B cell (primary cell): ENCODE measurements at regions not wholly inside any gene's neighbourhood (a gene's known extent, or its start where the extent isn't known, plus 50 kb on each side); places are given as distances from the start of the nearest gene placed in this dataset.

Experiments used
- ATAC-seq: fragments of 200-7000 bp; cut with Tn5 transposase; one replicate; pipeline ENCODE4 v1.10.0; 2021; ENCODE audit warnings: low read depth, mild to moderate bottlenecking, moderate number of reproducible peaks, moderate library complexity
- CTCF ChIA-PET: fragments of 350-600 bp; sonication (Branson Sonifier 250); formaldehyde crosslinking; loops from one replicate; lab custom pipeline; 2021; ENCODE audit warnings: antibody characterized with exemption, inconsistent platforms; lab: Charles Lee
- POLR2A ChIA-PET: fragments of 350-600 bp; sonication (Branson Sonifier 250); formaldehyde crosslinking; loops from one replicate; lab custom pipeline; 2021; ENCODE audit warnings: antibody characterized with exemption; lab: Charles Lee
- DNase-seq: peaks from one replicate; pipeline ENCODE4 v3.0.0; 2013
- H2AFZ ChIP-seq: 2 replicates; pipeline ENCODE4 v1.6.1; 2012; ENCODE audit warnings: mild to moderate bottlenecking, low read depth, low read length; ENCODE audit not compliant: insufficient read depth, poor library complexity, severe bottlenecking
- H3K27ac ChIP-seq, 2 donors: 1 replicate in 1 of 2; 2 replicates in 1 of 2; pipeline ENCODE4 v1.5.1; 2012 to 2013; ENCODE audit warnings: low read length in 2 of 2, mild to moderate bottlenecking in 2 of 2, moderate library complexity in 1 of 2
- H3K27me3 ChIP-seq, 4 experiments: fragments of 200-600 bp in 1 of 4; sonication (generic) in 1 of 4; replicated peaks in 1 of 4; 1 replicate in 2 of 4; 2 replicates in 2 of 4; pipeline versions ENCODE4 v1.6.1 to v1.7.0; 2013 to 2016; ENCODE audit warnings: low read length in 3 of 4, mild to moderate bottlenecking in 2 of 4, mixed read lengths in 1 of 4, moderate library complexity in 1 of 4; ENCODE audit not compliant: insufficient read depth in 4 of 4, control insufficient read depth in 3 of 4; ENCODE audit errors: control extremely low read depth in 1 of 4
- H3K36me3 ChIP-seq, 2 experiments: replicated peaks in 1 of 2; 1 replicate in 1 of 2; 2 replicates in 1 of 2; pipeline versions ENCODE4 v1.6.1 to v1.7.1; 2013; ENCODE audit warnings: low read length in 1 of 2; ENCODE audit not compliant: insufficient read depth in 2 of 2, control insufficient read depth in 1 of 2; ENCODE audit errors: control extremely low read depth in 1 of 2, extremely low read depth in 1 of 2
- H3K4me1 ChIP-seq, 2 donors: fragments of 200-600 bp in 1 of 2; sonication (generic) in 1 of 2; 1 replicate in 1 of 2; 2 replicates in 1 of 2; pipeline versions ENCODE4 v1.5.1 to v1.6.1; 2013 to 2017; ENCODE audit warnings: low read length in 2 of 2; ENCODE audit not compliant: control insufficient read depth in 2 of 2, insufficient read depth in 2 of 2
- H3K4me2 ChIP-seq: replicated peaks from 2 replicates; pipeline ENCODE3; 2012; ENCODE audit warnings: mild to moderate bottlenecking, low read depth, low read length; ENCODE audit not compliant: poor library complexity, severe bottlenecking
- H3K4me3 ChIP-seq, 5 experiments: fragments of 200-600 bp in 1 of 5; sonication (generic) in 1 of 5; 1 replicate in 3 of 5; 2 replicates in 2 of 5; pipeline versions ENCODE4 v1.5.1 to v1.7.0; 2011 to 2016; ENCODE audit warnings: low read length in 4 of 5, mild to moderate bottlenecking in 4 of 5, low read depth in 2 of 5, control low read depth in 1 of 5, moderate library complexity in 1 of 5; ENCODE audit not compliant: insufficient read depth in 1 of 5; ENCODE audit errors: control extremely low read depth in 1 of 5, extremely low read depth in 1 of 5
- H3K79me2 ChIP-seq: fragments of 200-600 bp; sonication (generic); one replicate; pipeline ENCODE4 v1.6.0; 2016; ENCODE audit warnings: low read length; ENCODE audit not compliant: control insufficient read depth, insufficient read depth
- H3K9ac ChIP-seq: fragments of 200-600 bp; sonication (generic); 2 replicates; pipeline ENCODE4 v1.6.1; 2017; ENCODE audit warnings: mild to moderate bottlenecking, low read length, moderate library complexity
- H3K9me3 ChIP-seq, 3 donors: one replicate each; pipeline versions ENCODE4 v1.6.1 to v1.7.1; 2013; ENCODE audit warnings: low read length in 2 of 3; ENCODE audit not compliant: control insufficient read depth in 2 of 3, insufficient read depth in 1 of 3; ENCODE audit errors: control extremely low read depth in 1 of 3
- H4K20me1 ChIP-seq: 2 replicates; pipeline ENCODE4 v1.6.0; 2012; ENCODE audit warnings: mild to moderate bottlenecking, low read length; ENCODE audit not compliant: insufficient read depth, control insufficient read depth, poor library complexity, severe bottlenecking
- H3K27ac Mint-ChIP-seq: one replicate; pipeline ENCODE4 v1.8.0; 2021; ENCODE audit warnings: mixed read lengths
- H3K27me3 Mint-ChIP-seq: one replicate; pipeline ENCODE4 v1.8.0; 2021; ENCODE audit warnings: mixed read lengths
- H3K4me1 Mint-ChIP-seq: one replicate; pipeline ENCODE4 v1.8.0; 2021; ENCODE audit warnings: mixed read lengths
- H3K4me3 Mint-ChIP-seq: one replicate; pipeline ENCODE4 v1.8.0; 2021; ENCODE audit warnings: mixed read lengths
- H3K9me3 Mint-ChIP-seq: one replicate; pipeline ENCODE4 v1.8.0; 2022; ENCODE audit warnings: mixed read lengths; ENCODE audit not compliant: insufficient read depth
- CTCF ChIP-seq: fragments of 200-600 bp; IDR thresholded peaks from one replicate; pipeline ENCODE4 v1.8.0; 2022; ENCODE audit warnings: antibody characterized with exemption, mild to moderate bottlenecking
- EZH2 ChIP-seq: IDR thresholded peaks from 2 replicates; pipeline ENCODE4 v1.6.1; 2012; ENCODE audit warnings: borderline replicate concordance, low read depth, mild to moderate bottlenecking, moderate library complexity, low read length; ENCODE audit not compliant: insufficient read depth, poor library complexity, severe bottlenecking
- WGBS: methylation state at CpG from one replicate; pipeline ENCODE4 v1.1.5; 2013; ENCODE audit warnings: missing lambda C conversion rate; ENCODE audit not compliant: insufficient coverage; 5-methylcytosine and 5-hydroxymethylcytosine counted together
- intact Hi-C: fragments of 100-400 bp; cut with micrococcal nuclease; formaldehyde crosslinking; loops from one replicate; pipeline ENCODE4 v1.10.0; 2022

GRCh38 chr11:13065200-13065787, 56.2 kb downstream of the RASSF10 start:
- Histone ChIP-seq H3K9ac (no peak overlapping the region), H3K27ac (no peak overlapping the region), H3K79me2 (no peaks in the 10 kb centered on the region), H2AFZ (no peak overlapping the region), H3K9me3 (no peaks in the 10 kb centered on the region), H4K20me1 (no peaks in the 10 kb centered on the region), H3K4me3 (no peak overlapping the region), H3K36me3 (no peaks in the 10 kb centered on the region), H3K4me1 (no peaks in the 10 kb centered on the region), H3K27me3 (no peaks in the 10 kb centered on the region), H3K4me2 (no peak overlapping the region)
- intact Hi-C loops = no loop called here
- Mint-ChIP-seq H3K4me3 (no peak overlapping the region), H3K27me3 (peaks cover 4% of the 10 kb centered on the region), H3K4me1 (no peaks in the 10 kb centered on the region), H3K9me3 (peaks cover 3% of the 10 kb centered on the region), H3K27ac (no peak overlapping the region)
- TF ChIP-seq CTCF (no peak), EZH2 (no peak)
- ChIA-PET CTCF (no interaction called here), POLR2A (no interaction called here)
- 94% methylated on average over 5 of the region's 10 CpGs for WGBS
- DNase-seq = no peak
- ATAC-seq = no peak

GRCh38 chr11:13068211-13068610, 59.1 kb downstream of the RASSF10 start:
- Histone ChIP-seq H2AFZ (no peak overlapping the region), H3K36me3 (no peaks in the 10 kb centered on the region), H3K27me3 (no peaks in the 10 kb centered on the region), H4K20me1 (no peaks in the 10 kb centered on the region), H3K4me1 (no peaks in the 10 kb centered on the region), H3K4me2 (no peak overlapping the region), H3K9ac (no peak overlapping the region), H3K9me3 (peaks cover 0 to 3% (median 0%) of the 10 kb centered on the region in 3 donors), H3K79me2 (no peaks in the 10 kb centered on the region), H3K4me3 (no peak overlapping the region), H3K27ac (no peak overlapping the region)
- H3K27ac Mint-ChIP-seq = no peak overlapping the region
- no peak overlapping the region for H3K4me3 Mint-ChIP-seq
- no peaks in the 10 kb centered on the region for H3K4me1 Mint-ChIP-seq
- TF ChIP-seq CTCF (no peak), EZH2 (no peak)
- DNase-seq = no peak
- CTCF ChIA-PET = no interaction called here
- intact Hi-C loops = no loop called here
- ATAC-seq = no peak
- peaks cover 3% of the 10 kb centered on the region for H3K9me3 Mint-ChIP-seq
- H3K27me3 Mint-ChIP-seq = peaks cover 4% of the 10 kb centered on the region
- no CpG with 5 or more reads among the region's 1 CpG for WGBS
- POLR2A ChIA-PET = no interaction called here
